ENCODE measurements at regions not wholly inside any gene's neighbourhood (a gene's known extent, or its start where the extent isn't known, plus 50 kb on each side); places are given as distances from the start of the nearest gene placed in this dataset.

DNA sequence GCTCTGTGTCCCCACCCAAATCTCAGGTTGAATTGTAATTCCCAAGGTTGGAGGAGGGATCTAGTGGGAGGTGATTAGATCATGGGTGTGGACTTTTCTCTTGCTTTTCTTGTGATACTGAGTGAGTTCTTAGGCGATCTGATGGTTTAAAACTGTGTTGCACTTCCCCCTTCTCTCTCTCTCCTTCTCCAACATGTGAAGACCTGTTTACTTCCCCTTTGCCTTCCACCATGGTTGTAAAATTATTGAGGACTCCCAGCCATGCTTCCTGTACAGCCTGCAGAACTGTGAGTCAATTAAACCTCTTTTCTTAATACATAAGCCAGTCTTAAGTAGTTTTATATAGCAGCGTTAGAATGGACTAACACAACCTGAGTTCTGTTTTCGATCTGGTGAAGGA is 738.2 kb downstream of the ARAP2 start:
- TF ChIP-seq, protein P1, sequence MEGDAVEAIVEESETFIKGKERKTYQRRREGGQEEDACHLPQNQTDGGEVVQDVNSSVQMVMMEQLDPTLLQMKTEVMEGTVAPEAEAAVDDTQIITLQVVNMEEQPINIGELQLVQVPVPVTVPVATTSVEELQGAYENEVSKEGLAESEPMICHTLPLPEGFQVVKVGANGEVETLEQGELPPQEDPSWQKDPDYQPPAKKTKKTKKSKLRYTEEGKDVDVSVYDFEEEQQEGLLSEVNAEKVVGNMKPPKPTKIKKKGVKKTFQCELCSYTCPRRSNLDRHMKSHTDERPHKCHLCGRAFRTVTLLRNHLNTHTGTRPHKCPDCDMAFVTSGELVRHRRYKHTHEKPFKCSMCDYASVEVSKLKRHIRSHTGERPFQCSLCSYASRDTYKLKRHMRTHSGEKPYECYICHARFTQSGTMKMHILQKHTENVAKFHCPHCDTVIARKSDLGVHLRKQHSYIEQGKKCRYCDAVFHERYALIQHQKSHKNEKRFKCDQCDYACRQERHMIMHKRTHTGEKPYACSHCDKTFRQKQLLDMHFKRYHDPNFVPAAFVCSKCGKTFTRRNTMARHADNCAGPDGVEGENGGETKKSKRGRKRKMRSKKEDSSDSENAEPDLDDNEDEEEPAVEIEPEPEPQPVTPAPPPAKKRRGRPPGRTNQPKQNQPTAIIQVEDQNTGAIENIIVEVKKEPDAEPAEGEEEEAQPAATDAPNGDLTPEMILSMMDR (IDR thresholded peaks at IDR 0.05): no peak
- no peak for TF ChIP-seq POLR2AphosphoS5 (IDR thresholded peaks at IDR 0.05)
